ENCODE measurements at regions not wholly inside any gene's neighbourhood (a gene's known extent, or its start where the extent isn't known, plus 50 kb on each side); places are given as distances from the start of the nearest gene placed in this dataset.

DNA sequence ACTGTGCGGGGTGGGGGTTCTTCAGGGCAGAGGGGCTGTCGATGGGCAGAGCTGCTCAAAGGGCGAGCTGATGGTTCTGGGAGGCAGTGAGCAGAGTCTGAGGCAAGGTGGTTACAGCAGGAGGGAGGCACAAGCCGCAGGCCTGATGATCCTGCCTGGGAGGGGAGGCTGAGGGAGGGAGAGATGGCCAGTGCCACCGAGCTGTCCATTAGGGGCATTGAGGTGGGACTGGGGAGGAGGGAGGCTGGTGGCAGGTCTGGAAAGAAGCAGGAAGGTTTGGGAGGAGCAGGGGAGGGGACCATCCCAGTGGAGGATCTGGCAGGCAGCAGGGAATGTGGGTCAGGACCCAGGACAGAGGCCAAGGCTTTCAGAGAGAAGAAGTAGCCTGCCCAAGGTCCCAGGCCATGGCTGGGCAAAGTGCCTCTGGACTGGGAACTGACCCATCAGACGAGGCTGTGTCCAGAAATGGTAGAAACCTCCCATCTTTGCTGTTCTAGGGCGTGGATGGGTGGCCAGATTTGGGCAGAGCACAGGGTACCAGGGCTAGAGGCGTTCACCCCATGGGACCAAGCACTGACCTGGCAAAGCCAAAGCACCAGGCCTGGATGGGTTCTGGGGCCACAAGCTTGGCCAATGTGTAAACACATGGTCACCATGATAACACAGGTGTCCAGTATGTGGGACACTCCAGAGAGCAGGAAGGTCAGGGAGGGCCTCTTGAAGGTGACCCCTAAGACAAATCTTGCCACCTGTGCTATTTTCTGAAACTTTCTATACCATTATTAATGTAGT, 55.5 kb downstream of the INHBB start:
- TF ChIP-seq, protein P1, sequence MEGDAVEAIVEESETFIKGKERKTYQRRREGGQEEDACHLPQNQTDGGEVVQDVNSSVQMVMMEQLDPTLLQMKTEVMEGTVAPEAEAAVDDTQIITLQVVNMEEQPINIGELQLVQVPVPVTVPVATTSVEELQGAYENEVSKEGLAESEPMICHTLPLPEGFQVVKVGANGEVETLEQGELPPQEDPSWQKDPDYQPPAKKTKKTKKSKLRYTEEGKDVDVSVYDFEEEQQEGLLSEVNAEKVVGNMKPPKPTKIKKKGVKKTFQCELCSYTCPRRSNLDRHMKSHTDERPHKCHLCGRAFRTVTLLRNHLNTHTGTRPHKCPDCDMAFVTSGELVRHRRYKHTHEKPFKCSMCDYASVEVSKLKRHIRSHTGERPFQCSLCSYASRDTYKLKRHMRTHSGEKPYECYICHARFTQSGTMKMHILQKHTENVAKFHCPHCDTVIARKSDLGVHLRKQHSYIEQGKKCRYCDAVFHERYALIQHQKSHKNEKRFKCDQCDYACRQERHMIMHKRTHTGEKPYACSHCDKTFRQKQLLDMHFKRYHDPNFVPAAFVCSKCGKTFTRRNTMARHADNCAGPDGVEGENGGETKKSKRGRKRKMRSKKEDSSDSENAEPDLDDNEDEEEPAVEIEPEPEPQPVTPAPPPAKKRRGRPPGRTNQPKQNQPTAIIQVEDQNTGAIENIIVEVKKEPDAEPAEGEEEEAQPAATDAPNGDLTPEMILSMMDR (conservative IDR thresholded peaks at IDR 0.05) = no peak
- no peak for DNase-seq (ENCODE audit: low read depth, low spot score)
- H3K4me3 Mint-ChIP-seq = no peak overlapping the region
- no peaks in the 10 kb centered on the region for H3K36me3 Mint-ChIP-seq (ENCODE audit: low read depth)
- peak overlapping the region; percentile 91 for H3K27ac Mint-ChIP-seq (ENCODE audit: unreplicated experiment)
- no peaks in the 10 kb centered on the region for H3K9me3 Mint-ChIP-seq
- peaks cover 6% of the 10 kb centered on the region for H3K27me3 Mint-ChIP-seq (ENCODE audit: low read depth)
- H3K4me1 Mint-ChIP-seq = no peaks in the 10 kb centered on the region

DNA sequence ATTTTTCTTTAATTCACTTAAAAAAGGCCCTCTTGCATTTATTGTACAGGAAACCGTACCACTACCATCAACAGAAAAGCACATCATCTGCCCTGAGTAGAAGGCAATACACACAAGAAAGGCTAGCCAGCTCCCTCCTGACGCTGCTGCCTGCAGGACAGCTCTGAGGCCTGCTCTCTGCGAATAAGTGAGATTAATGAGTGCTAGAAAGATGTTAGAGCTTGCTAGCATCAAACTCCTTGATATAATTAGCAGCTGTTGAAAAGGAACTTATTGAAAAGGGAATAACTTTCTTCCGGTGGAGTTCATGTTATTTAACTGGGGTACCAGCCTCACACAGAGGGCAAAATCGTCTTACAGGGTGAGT, 56.1 kb downstream of the INHBB start:
- TF ChIP-seq, protein P1 (conservative IDR thresholded peaks at IDR 0.05) = no peak
- no peak overlapping the region for H3K27ac Mint-ChIP-seq (ENCODE audit: unreplicated experiment)
- H3K27me3 Mint-ChIP-seq (ENCODE audit: low read depth) = peaks cover 6% of the 10 kb centered on the region
- no peaks in the 10 kb centered on the region for H3K36me3 Mint-ChIP-seq (ENCODE audit: low read depth)
- no peaks in the 10 kb centered on the region for H3K9me3 Mint-ChIP-seq
- no peak overlapping the region for H3K4me3 Mint-ChIP-seq
- no peak for DNase-seq (ENCODE audit: low read depth, low spot score)
- H3K4me1 Mint-ChIP-seq = no peaks in the 10 kb centered on the region

DNA sequence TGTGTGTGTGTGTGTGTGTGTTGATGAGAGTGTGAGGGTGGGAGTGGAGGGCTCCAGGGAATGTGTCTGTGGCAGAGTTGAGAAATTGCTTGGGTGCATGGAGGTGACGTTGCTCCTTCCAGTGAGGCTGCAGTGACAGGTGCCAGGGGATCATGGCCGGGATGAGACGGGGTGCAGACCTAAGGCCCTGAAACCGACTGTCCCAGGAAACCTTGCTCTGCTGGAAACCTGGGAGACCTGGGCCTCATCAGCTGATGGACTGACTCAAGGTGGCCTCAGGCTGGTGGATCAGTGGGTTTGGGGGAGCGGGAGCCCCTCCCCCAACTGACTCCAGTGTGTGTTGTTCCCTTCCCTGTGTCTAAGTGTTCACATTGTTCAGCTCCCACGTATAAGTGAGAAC, 56.6 kb downstream of the INHBB start:
- no peak for DNase-seq (ENCODE audit: low read depth, low spot score)
- no peaks in the 10 kb centered on the region for H3K9me3 Mint-ChIP-seq
- H3K4me1 Mint-ChIP-seq = no peaks in the 10 kb centered on the region
- TF ChIP-seq, protein P1 (conservative IDR thresholded peaks at IDR 0.05) = no peak
- no peak overlapping the region for H3K27ac Mint-ChIP-seq (ENCODE audit: unreplicated experiment)
- H3K27me3 Mint-ChIP-seq (ENCODE audit: low read depth) = peaks cover 6% of the 10 kb centered on the region
- no peak overlapping the region for H3K4me3 Mint-ChIP-seq
- H3K36me3 Mint-ChIP-seq (ENCODE audit: low read depth) = no peaks in the 10 kb centered on the region

DNA sequence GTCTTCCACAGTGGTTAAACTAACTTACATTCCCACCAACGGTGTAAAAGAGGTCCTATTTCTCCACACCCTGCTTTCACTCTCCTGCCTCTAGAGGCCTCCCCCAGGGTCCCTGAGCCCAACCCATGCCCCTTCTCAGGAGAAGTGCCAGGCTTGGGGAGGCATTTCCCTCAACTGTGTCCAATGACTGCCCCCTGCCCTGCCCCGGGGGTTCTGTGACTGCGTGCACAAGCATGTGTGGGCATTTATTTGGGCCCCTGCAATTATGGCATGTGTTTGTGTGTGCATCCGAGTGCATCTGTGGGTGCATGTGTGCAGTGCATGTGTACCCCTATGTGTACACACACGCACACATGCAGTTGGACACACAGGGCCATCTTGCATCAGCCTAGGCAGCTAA, 57.3 kb downstream of the INHBB start:
- Mint-ChIP-seq H3K4me3 (no peak overlapping the region), H3K27me3 (ENCODE audit: low read depth) (peaks cover 6% of the 10 kb centered on the region), H3K36me3 (ENCODE audit: low read depth) (no peaks in the 10 kb centered on the region), H3K9me3 (no peaks in the 10 kb centered on the region), H3K27ac (ENCODE audit: unreplicated experiment) (no peak overlapping the region), H3K4me1 (no peaks in the 10 kb centered on the region)
- no peak for DNase-seq (ENCODE audit: low read depth, low spot score)
- TF ChIP-seq, protein P1 (conservative IDR thresholded peaks at IDR 0.05) = no peak

DNA sequence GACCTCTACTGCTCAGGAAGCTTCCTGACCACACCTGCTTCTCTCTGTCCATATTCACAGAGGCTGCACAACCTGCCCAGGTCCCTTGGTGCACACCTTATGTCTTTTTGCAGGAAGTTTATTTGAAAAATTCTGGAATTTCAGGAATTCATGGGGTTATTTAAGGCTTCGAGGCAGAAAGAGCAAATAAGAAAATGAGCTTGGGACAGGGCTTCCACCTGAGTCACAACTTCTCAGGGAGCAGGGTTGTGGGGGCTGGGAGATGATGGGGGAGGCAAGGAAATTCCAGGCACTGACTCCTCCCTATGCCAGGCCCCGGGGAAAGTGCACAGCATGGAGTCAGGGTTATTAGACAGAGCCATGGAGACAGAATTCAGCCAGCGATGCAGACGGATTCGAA, 57.7 kb downstream of the INHBB start:
- no peak overlapping the region for H3K27ac Mint-ChIP-seq (ENCODE audit: unreplicated experiment)

More for the DNA sequence above, 57.7 kb downstream of the INHBB start:
- Mint-ChIP-seq H3K36me3 (ENCODE audit: low read depth) (peaks cover 4% of the 10 kb centered on the region), H3K4me1 (no peaks in the 10 kb centered on the region), H3K27me3 (ENCODE audit: low read depth) (peaks cover 6% of the 10 kb centered on the region), H3K4me3 (no peak overlapping the region), H3K9me3 (peaks cover 3% of the 10 kb centered on the region)
- TF ChIP-seq, protein P1 (conservative IDR thresholded peaks at IDR 0.05) = no peak
- DNase-seq (ENCODE audit: low read depth, low spot score) = no peak

Data from neural crest cell (in vitro differentiated cells).